ENCODE measurements at regions not wholly inside any gene's neighbourhood (a gene's known extent, or its start where the extent isn't known, plus 50 kb on each side); places are given as distances from the start of the nearest gene placed in this dataset.

GRCh38 chr7:106957766-106958165, 86.7 kb upstream of the PRKAR2B start:
- ATAC-seq = peak; percentile 50
- no peaks in the 10 kb centered on the region for H3K27me3 ChIP-seq
- no peak for TF ChIP-seq POLR2A (IDR thresholded peaks at IDR 0.05)
- H3K4me3 ChIP-seq = no peak overlapping the region
- no peaks in the 10 kb centered on the region for H3K36me3 ChIP-seq
- WGBS, 2 donors (ENCODE audit: low coverage in 1 of 2) = 93% methylated on average over 2 of the region's 2 CpGs; no CpG with 5 or more reads in 1 of the 2 donors
- no peaks in the 10 kb centered on the region for H3K9me3 ChIP-seq
- H3K4me1 ChIP-seq = peaks cover 0 to 6% (median 0%) of the 10 kb centered on the region in 3 donors
- H3K27ac ChIP-seq = no peak overlapping the region

- Histone ChIP-seq H3K36me3 (no peaks in the 10 kb centered on the region), H3K27ac (no peak overlapping the region), H3K4me1 (no peaks in the 10 kb centered on the region), H3K9me3 (no peaks in the 10 kb centered on the region), H3K4me3 (no peak overlapping the region), H3K27me3 (no peaks in the 10 kb centered on the region)
- WGBS, 2 donors (ENCODE audit: low coverage in 1 of 2) = 57% methylated on average over 1 of the region's 2 CpGs; no CpG with 5 or more reads in 1 of the 2 donors
- TF ChIP-seq CTCF (IDR thresholded peaks at IDR 0.05) (no peak), POLR2A (IDR thresholded peaks at IDR 0.05) (no peak), POLR2AphosphoS5 (IDR thresholded peaks at IDR 0.05) (no peak), EP300 (IDR thresholded peaks at IDR 0.05) (no peak)
- no peak for ATAC-seq
Observed at GRCh38 chr7:106959753-106960152, 84.8 kb upstream of the PRKAR2B start.

GRCh38 chr7:106962751-106963150, 81.8 kb upstream of the PRKAR2B start:
- Histone ChIP-seq H3K4me1 (no peaks in the 10 kb centered on the region), H3K4me3 (no peak overlapping the region), H3K27me3 (no peaks in the 10 kb centered on the region), H3K36me3 (no peaks in the 10 kb centered on the region), H3K9me3 (no peaks in the 10 kb centered on the region), H3K27ac (no peak overlapping the region)
- no peak for ATAC-seq
- WGBS, 2 donors (ENCODE audit: low coverage in 1 of 2) = 90 to 100% methylated on average over 1 to 2 of the region's 2 CpGs
- TF ChIP-seq POLR2AphosphoS5 (IDR thresholded peaks at IDR 0.05) = no peak
- no peak for TF ChIP-seq POLR2A (IDR thresholded peaks at IDR 0.05)
- no peak for TF ChIP-seq CTCF (IDR thresholded peaks at IDR 0.05)
- TF ChIP-seq EP300 (IDR thresholded peaks at IDR 0.05) = no peak

- TF ChIP-seq EP300 (IDR thresholded peaks at IDR 0.05) (no peak), POLR2AphosphoS5 (IDR thresholded peaks at IDR 0.05) (no peak), POLR2A (IDR thresholded peaks at IDR 0.05) (no peak), CTCF (IDR thresholded peaks at IDR 0.05) (no peak)
- no peaks in the 10 kb centered on the region for H3K27me3 ChIP-seq
- H3K27ac ChIP-seq = no peak overlapping the region
- no peaks in the 10 kb centered on the region for H3K9me3 ChIP-seq
- H3K4me1 ChIP-seq = no peaks in the 10 kb centered on the region
- no peak for ATAC-seq
- no peak overlapping the region for H3K4me3 ChIP-seq
- 42 to 49% methylated on average over 3 of the region's 3 CpGs for WGBS, 2 donors (ENCODE audit: low coverage in 1 of 2)
- H3K36me3 ChIP-seq = no peaks in the 10 kb centered on the region
Observed at GRCh38 chr7:106964466-106964865, 80.0 kb upstream of the PRKAR2B start.

- H3K27ac ChIP-seq = no peak overlapping the region
- H3K4me1 ChIP-seq = no peaks in the 10 kb centered on the region
- no peaks in the 10 kb centered on the region for H3K36me3 ChIP-seq
- H3K9me3 ChIP-seq = no peaks in the 10 kb centered on the region
- 36 to 60% methylated on average over 1 of the region's 1 CpG for WGBS, 2 donors (ENCODE audit: low coverage in 1 of 2)
- no peak overlapping the region for H3K4me3 ChIP-seq
- ATAC-seq = no peak
- H3K27me3 ChIP-seq = no peaks in the 10 kb centered on the region
- TF ChIP-seq POLR2AphosphoS5 (IDR thresholded peaks at IDR 0.05) (no peak), CTCF (IDR thresholded peaks at IDR 0.05) (no peak), EP300 (IDR thresholded peaks at IDR 0.05) (no peak), POLR2A (IDR thresholded peaks at IDR 0.05) (no peak)
Observed at GRCh38 chr7:106965108-106965507, 79.4 kb upstream of the PRKAR2B start.

All from gastroesophageal sphincter (tissue), 4 donors.